Neural cell (in vitro differentiated cells): ENCODE measurements at regions not wholly inside any gene's neighbourhood (a gene's known extent, or its start where the extent isn't known, plus 50 kb on each side); places are given as distances from the start of the nearest gene placed in this dataset.

Experiments
- MXI1 ChIP-seq: fragments of 450-650 bp; conservative IDR thresholded peaks from 2 replicates; pipeline ENCODE4 v1.6.1; 2014; ENCODE audit warnings: antibody characterized with exemption, mild to moderate bottlenecking; ENCODE audit not compliant: poor library complexity, severe bottlenecking
- POLR2AphosphoS5 ChIP-seq: IDR thresholded peaks from 2 replicates; pipeline ENCODE4 v1.6.1; 2012
- SMC3 ChIP-seq: fragments of 450-650 bp; conservative IDR thresholded peaks from 2 replicates; pipeline ENCODE4 v1.6.1; 2014; ENCODE audit warnings: antibody characterized with exemption, mild to moderate bottlenecking, moderate library complexity; ENCODE audit not compliant: poor library complexity
- TAF1 ChIP-seq: IDR thresholded peaks from 2 replicates; pipeline ENCODE4 v1.6.1; 2012; ENCODE audit warnings: low read depth
- TF ChIP-seq, protein P1 (sequence below): fragments of 450-650 bp; IDR thresholded peaks from 2 replicates; pipeline ENCODE4 v1.5.1; 2014; ENCODE audit warnings: antibody characterized with exemption, mild to moderate bottlenecking, moderate library complexity; ENCODE audit not compliant: poor library complexity, severe bottlenecking
- TF ChIP-seq, protein P2 (sequence below): IDR thresholded peaks from 2 replicates; pipeline ENCODE4 v1.6.1; 2012; ENCODE audit warnings: borderline replicate concordance

DNA sequence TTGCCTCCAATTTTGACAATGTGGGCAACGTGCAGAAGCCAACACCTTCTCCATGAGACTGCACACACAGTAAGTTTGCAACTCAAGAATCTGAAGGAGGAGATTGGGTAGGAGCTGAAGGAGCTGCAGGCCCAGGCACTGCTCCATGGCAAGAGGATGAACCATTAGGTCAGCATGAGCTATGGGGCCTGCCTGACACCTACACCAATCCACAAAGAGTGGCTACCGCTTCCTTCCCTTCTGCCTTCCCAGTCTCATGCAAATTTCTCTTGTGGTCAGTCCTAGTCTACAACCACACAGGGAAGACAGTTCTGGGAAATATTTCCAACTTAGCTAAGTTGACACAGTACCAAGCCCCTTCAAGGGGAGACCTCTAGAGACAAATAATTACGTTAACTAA is 142.0 kb upstream of the ADO start:
- TF ChIP-seq, protein P1, sequence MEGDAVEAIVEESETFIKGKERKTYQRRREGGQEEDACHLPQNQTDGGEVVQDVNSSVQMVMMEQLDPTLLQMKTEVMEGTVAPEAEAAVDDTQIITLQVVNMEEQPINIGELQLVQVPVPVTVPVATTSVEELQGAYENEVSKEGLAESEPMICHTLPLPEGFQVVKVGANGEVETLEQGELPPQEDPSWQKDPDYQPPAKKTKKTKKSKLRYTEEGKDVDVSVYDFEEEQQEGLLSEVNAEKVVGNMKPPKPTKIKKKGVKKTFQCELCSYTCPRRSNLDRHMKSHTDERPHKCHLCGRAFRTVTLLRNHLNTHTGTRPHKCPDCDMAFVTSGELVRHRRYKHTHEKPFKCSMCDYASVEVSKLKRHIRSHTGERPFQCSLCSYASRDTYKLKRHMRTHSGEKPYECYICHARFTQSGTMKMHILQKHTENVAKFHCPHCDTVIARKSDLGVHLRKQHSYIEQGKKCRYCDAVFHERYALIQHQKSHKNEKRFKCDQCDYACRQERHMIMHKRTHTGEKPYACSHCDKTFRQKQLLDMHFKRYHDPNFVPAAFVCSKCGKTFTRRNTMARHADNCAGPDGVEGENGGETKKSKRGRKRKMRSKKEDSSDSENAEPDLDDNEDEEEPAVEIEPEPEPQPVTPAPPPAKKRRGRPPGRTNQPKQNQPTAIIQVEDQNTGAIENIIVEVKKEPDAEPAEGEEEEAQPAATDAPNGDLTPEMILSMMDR = no peak
- TF ChIP-seq POLR2AphosphoS5 (no peak), TAF1 (no peak), MXI1 (no peak), SMC3 (no peak)
- TF ChIP-seq, protein P2, sequence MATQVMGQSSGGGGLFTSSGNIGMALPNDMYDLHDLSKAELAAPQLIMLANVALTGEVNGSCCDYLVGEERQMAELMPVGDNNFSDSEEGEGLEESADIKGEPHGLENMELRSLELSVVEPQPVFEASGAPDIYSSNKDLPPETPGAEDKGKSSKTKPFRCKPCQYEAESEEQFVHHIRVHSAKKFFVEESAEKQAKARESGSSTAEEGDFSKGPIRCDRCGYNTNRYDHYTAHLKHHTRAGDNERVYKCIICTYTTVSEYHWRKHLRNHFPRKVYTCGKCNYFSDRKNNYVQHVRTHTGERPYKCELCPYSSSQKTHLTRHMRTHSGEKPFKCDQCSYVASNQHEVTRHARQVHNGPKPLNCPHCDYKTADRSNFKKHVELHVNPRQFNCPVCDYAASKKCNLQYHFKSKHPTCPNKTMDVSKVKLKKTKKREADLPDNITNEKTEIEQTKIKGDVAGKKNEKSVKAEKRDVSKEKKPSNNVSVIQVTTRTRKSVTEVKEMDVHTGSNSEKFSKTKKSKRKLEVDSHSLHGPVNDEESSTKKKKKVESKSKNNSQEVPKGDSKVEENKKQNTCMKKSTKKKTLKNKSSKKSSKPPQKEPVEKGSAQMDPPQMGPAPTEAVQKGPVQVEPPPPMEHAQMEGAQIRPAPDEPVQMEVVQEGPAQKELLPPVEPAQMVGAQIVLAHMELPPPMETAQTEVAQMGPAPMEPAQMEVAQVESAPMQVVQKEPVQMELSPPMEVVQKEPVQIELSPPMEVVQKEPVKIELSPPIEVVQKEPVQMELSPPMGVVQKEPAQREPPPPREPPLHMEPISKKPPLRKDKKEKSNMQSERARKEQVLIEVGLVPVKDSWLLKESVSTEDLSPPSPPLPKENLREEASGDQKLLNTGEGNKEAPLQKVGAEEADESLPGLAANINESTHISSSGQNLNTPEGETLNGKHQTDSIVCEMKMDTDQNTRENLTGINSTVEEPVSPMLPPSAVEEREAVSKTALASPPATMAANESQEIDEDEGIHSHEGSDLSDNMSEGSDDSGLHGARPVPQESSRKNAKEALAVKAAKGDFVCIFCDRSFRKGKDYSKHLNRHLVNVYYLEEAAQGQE = no peak
